ENCODE measurements at regions not wholly inside any gene's neighbourhood (a gene's known extent, or its start where the extent isn't known, plus 50 kb on each side); places are given as distances from the start of the nearest gene placed in this dataset.

GRCh38 chr4:189035654-189036053 is 896.4 kb downstream of the TRIML1 start:
- Histone ChIP-seq H3K27ac (no peak overlapping the region), H3K4me1 (no peaks in the 10 kb centered on the region), H3K27me3 (no peaks in the 10 kb centered on the region), H3K36me3 (no peaks in the 10 kb centered on the region), H3K4me3 (no peak overlapping the region), H3K9me3 (no peaks in the 10 kb centered on the region)
- intact Hi-C loops (cut with DNase I), result no loop called here
- WGBS, 2 donors, result 75 to 90% methylated on average over 19 of the region's 19 CpGs
- no peak for DNase-seq
- no peak for TF ChIP-seq CTCF (IDR thresholded peaks at IDR 0.05)
- FAIRE-seq, result no peak
- ATAC-seq, result no peak

GRCh38 chr4:189036906-189037305 is 897.7 kb downstream of the TRIML1 start:
- Histone ChIP-seq H3K27me3 (no peaks in the 10 kb centered on the region), H3K4me3 (no peak overlapping the region), H3K27ac (no peak overlapping the region), H3K4me1 (no peaks in the 10 kb centered on the region), H3K9me3 (no peaks in the 10 kb centered on the region), H3K36me3 (no peaks in the 10 kb centered on the region)
- ATAC-seq (no peak), FAIRE-seq (no peak), DNase-seq (no peak)
- no peak for TF ChIP-seq CTCF (IDR thresholded peaks at IDR 0.05)
- WGBS, 2 donors, result 61 to 81% methylated on average over 6 of the region's 6 CpGs
- intact Hi-C loops (cut with DNase I), result no loop called here

GRCh38 chr4:189046642-189047041 is 894.0 kb upstream of the FRG1 start:
- FAIRE-seq (no peak), DNase-seq (no peak), ATAC-seq (no peak)
- no peak for TF ChIP-seq CTCF (IDR thresholded peaks at IDR 0.05)
- WGBS, 2 donors, result 58 to 80% methylated on average over 1 of the region's 1 CpG
- Histone ChIP-seq H3K4me1 (no peaks in the 10 kb centered on the region), H3K27ac (no peak overlapping the region), H3K4me3 (no peak overlapping the region), H3K27me3 (peaks cover 0 to 24% (median 13%) of the 10 kb centered on the region in 4 donors), H3K9me3 (no peaks in the 10 kb centered on the region), H3K36me3 (no peaks in the 10 kb centered on the region)
- intact Hi-C loops (cut with DNase I), result no loop called here

- intact Hi-C loops (cut with DNase I), result no loop called here
- no peak for ATAC-seq
- WGBS, 2 donors, result 71 to 72% methylated on average over 1 of the region's 1 CpG
Measured at GRCh38 chr4:189048119-189048518, 892.6 kb upstream of the FRG1 start.

GRCh38 chr4:189049682-189050081 is 891.0 kb upstream of the FRG1 start:
- no peak overlapping the region for H3K27ac ChIP-seq
- WGBS, 2 donors, result 72 to 78% methylated on average over 8 of the region's 8 CpGs
- no peaks in the 10 kb centered on the region for H3K4me1 ChIP-seq
- no peak for TF ChIP-seq CTCF (IDR thresholded peaks at IDR 0.05)
- H3K9me3 ChIP-seq, result no peaks in the 10 kb centered on the region
- H3K4me3 ChIP-seq, result no peak overlapping the region
- H3K27me3 ChIP-seq, result peaks cover 0 to 24% (median 12%) of the 10 kb centered on the region in 4 donors
- DNase-seq (no peak), FAIRE-seq (no peak), ATAC-seq (no peak)
- intact Hi-C loops (cut with DNase I), result no loop called here
- no peaks in the 10 kb centered on the region for H3K36me3 ChIP-seq

More at GRCh38 chr4:189048119-189048518, 892.6 kb upstream of the FRG1 start:
- no peaks in the 10 kb centered on the region for H3K9me3 ChIP-seq
- TF ChIP-seq CTCF (IDR thresholded peaks at IDR 0.05), result no peak
- no peaks in the 10 kb centered on the region for H3K36me3 ChIP-seq
- H3K4me3 ChIP-seq, result no peak overlapping the region
- DNase-seq (no peak), FAIRE-seq (no peak)
- H3K27me3 ChIP-seq, result peaks cover 0 to 24% (median 13%) of the 10 kb centered on the region in 4 donors
- H3K4me1 ChIP-seq, result no peaks in the 10 kb centered on the region
- H3K27ac ChIP-seq, result no peak overlapping the region

Data from pancreas (tissue), 10 donors.